ENCODE measurements at regions not wholly inside any gene's neighbourhood (a gene's known extent, or its start where the extent isn't known, plus 50 kb on each side); places are given as distances from the start of the nearest gene placed in this dataset.
"Not testable (repeated sequence)": the region's sequence is repeated elsewhere in the genome, so short reads cannot be mapped to it uniquely, and the experiment has no call there.

GRCh38 chr11:19419808-19420207, 179.1 kb upstream of the E2F8 start:
- TF ChIP-seq CTCF (IDR thresholded peaks at IDR 0.05; ENCODE audit: low read length) (no peak), EZH2 (IDR thresholded peaks at IDR 0.05; ENCODE audit: borderline replicate concordance, low read length) (no peak)
- Histone ChIP-seq H2AFZ (ENCODE audit: low read length) (no peak overlapping the region), H3K27me3 (ENCODE audit: insufficient read depth, low read length) (no peaks in the 10 kb centered on the region), H3K36me3 (ENCODE audit: insufficient read depth, low read length) (no peaks in the 10 kb centered on the region), H3K79me2 (ENCODE audit: insufficient read depth, low read length) (no peaks in the 10 kb centered on the region), H3K4me2 (ENCODE audit: low read length) (no peak overlapping the region), H3K4me3 (ENCODE audit: low read depth, low read length, poor library complexity, severe bottlenecking) (no peak overlapping the region), H3K9ac (ENCODE audit: low read length) (no peak overlapping the region), H3K9me3 (ENCODE audit: low read length) (no peaks in the 10 kb centered on the region), H3K27ac (ENCODE audit: low read depth, low read length, poor library complexity, severe bottlenecking) (no peak overlapping the region), H3K4me1 (ENCODE audit: insufficient read depth, low read length, severe bottlenecking) (no peaks in the 10 kb centered on the region), H4K20me1 (ENCODE audit: insufficient read depth, low read length) (no peaks in the 10 kb centered on the region), H3K9me2 (ENCODE audit: low read depth, low read length) (no peaks in the 10 kb centered on the region), H3F3A (ENCODE audit: insufficient read depth, low read length) (no peaks in the 10 kb centered on the region)

- H2AFZ ChIP-seq (ENCODE audit: low read length): no peak overlapping the region
- H3K4me1 ChIP-seq (ENCODE audit: insufficient read depth, low read length, severe bottlenecking): no peaks in the 10 kb centered on the region
- no peaks in the 10 kb centered on the region for H3F3A ChIP-seq (ENCODE audit: insufficient read depth, low read length)
- H3K9me2 ChIP-seq (ENCODE audit: low read depth, low read length): no peaks in the 10 kb centered on the region
- no peaks in the 10 kb centered on the region for H3K36me3 ChIP-seq (ENCODE audit: insufficient read depth, low read length)
- no peak overlapping the region for H3K27ac ChIP-seq (ENCODE audit: low read depth, low read length, poor library complexity, severe bottlenecking)
- H3K9me3 ChIP-seq (ENCODE audit: low read length): no peaks in the 10 kb centered on the region
- H3K27me3 ChIP-seq (ENCODE audit: insufficient read depth, low read length): no peaks in the 10 kb centered on the region
- no peaks in the 10 kb centered on the region for H3K79me2 ChIP-seq (ENCODE audit: insufficient read depth, low read length)
- H4K20me1 ChIP-seq (ENCODE audit: insufficient read depth, low read length): no peaks in the 10 kb centered on the region
- H3K9ac ChIP-seq (ENCODE audit: low read length): no peak overlapping the region
- H3K4me2 ChIP-seq (ENCODE audit: low read length): no peak overlapping the region
- TF ChIP-seq CTCF (IDR thresholded peaks at IDR 0.05; ENCODE audit: low read length): no peak
- no peak for TF ChIP-seq EZH2 (IDR thresholded peaks at IDR 0.05; ENCODE audit: borderline replicate concordance, low read length)
- no peak overlapping the region for H3K4me3 ChIP-seq (ENCODE audit: low read depth, low read length, poor library complexity, severe bottlenecking)
Measured at GRCh38 chr11:19419021-19419750, 178.4 kb upstream of the E2F8 start.

GRCh38 chr11:19418221-19418620, 177.5 kb upstream of the E2F8 start:
- Histone ChIP-seq H3K9ac (ENCODE audit: low read length) (no peak overlapping the region), H3K9me3 (ENCODE audit: low read length) (no peaks in the 10 kb centered on the region), H3K27me3 (ENCODE audit: insufficient read depth, low read length) (no peaks in the 10 kb centered on the region), H3K9me2 (ENCODE audit: low read depth, low read length) (no peaks in the 10 kb centered on the region), H3K4me3 (ENCODE audit: low read depth, low read length, poor library complexity, severe bottlenecking) (no peak overlapping the region), H3K79me2 (ENCODE audit: insufficient read depth, low read length) (no peaks in the 10 kb centered on the region), H4K20me1 (ENCODE audit: insufficient read depth, low read length) (no peaks in the 10 kb centered on the region), H3K4me2 (ENCODE audit: low read length) (no peak overlapping the region), H3K27ac (ENCODE audit: low read depth, low read length, poor library complexity, severe bottlenecking) (no peak overlapping the region), H2AFZ (ENCODE audit: low read length) (no peak overlapping the region), H3K36me3 (ENCODE audit: insufficient read depth, low read length) (no peaks in the 10 kb centered on the region), H3F3A (ENCODE audit: insufficient read depth, low read length) (no peaks in the 10 kb centered on the region), H3K4me1 (ENCODE audit: insufficient read depth, low read length, severe bottlenecking) (no peaks in the 10 kb centered on the region)
- TF ChIP-seq CTCF (IDR thresholded peaks at IDR 0.05; ENCODE audit: low read length): no peak
- no peak for TF ChIP-seq EZH2 (IDR thresholded peaks at IDR 0.05; ENCODE audit: borderline replicate concordance, low read length)

- not testable (repeated sequence) for H3F3A ChIP-seq (ENCODE audit: insufficient read depth, low read length); H3K27me3 ChIP-seq (ENCODE audit: insufficient read depth, low read length); H3K27ac ChIP-seq (ENCODE audit: low read depth, low read length, poor library complexity, severe bottlenecking); H2AFZ ChIP-seq (ENCODE audit: low read length); H4K20me1 ChIP-seq (ENCODE audit: insufficient read depth, low read length); H3K9me3 ChIP-seq (ENCODE audit: low read length); H3K4me3 ChIP-seq (ENCODE audit: low read depth, low read length, poor library complexity, severe bottlenecking); H3K4me1 ChIP-seq (ENCODE audit: insufficient read depth, low read length, severe bottlenecking); H3K9ac ChIP-seq (ENCODE audit: low read length); H3K79me2 ChIP-seq (ENCODE audit: insufficient read depth, low read length); H3K9me2 ChIP-seq (ENCODE audit: low read depth, low read length); H3K36me3 ChIP-seq (ENCODE audit: insufficient read depth, low read length); H3K4me2 ChIP-seq (ENCODE audit: low read length)
Measured at GRCh38 chr11:19412070-19412469, 171.3 kb upstream of the E2F8 start.

Measured in OCI-LY1 (cell line).